ENCODE measurements at regions not wholly inside any gene's neighbourhood (a gene's known extent, or its start where the extent isn't known, plus 50 kb on each side); places are given as distances from the start of the nearest gene placed in this dataset.

DNA sequence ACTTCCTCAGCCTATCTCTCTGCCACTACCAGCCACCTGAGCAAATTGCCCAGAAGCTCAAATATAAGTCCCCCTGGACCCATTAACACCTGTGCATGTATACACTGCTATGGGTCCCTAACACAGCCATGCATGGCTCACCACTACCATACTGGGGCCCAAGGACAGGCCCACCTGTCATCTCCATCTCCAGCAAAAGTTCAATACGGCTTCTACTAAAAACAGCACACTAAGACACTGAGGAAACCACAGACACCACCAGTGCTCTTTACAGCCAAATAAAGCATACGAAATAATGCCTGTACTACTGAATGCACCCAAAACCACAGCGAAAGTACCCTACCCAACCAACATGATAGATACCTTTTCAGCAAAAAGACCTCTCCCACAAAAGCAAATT lies 85.6 kb upstream of the GHR start:
- TF ChIP-seq, protein P1, sequence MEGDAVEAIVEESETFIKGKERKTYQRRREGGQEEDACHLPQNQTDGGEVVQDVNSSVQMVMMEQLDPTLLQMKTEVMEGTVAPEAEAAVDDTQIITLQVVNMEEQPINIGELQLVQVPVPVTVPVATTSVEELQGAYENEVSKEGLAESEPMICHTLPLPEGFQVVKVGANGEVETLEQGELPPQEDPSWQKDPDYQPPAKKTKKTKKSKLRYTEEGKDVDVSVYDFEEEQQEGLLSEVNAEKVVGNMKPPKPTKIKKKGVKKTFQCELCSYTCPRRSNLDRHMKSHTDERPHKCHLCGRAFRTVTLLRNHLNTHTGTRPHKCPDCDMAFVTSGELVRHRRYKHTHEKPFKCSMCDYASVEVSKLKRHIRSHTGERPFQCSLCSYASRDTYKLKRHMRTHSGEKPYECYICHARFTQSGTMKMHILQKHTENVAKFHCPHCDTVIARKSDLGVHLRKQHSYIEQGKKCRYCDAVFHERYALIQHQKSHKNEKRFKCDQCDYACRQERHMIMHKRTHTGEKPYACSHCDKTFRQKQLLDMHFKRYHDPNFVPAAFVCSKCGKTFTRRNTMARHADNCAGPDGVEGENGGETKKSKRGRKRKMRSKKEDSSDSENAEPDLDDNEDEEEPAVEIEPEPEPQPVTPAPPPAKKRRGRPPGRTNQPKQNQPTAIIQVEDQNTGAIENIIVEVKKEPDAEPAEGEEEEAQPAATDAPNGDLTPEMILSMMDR (IDR thresholded peaks at IDR 0.05): no peak
- no peak for TF ChIP-seq ZFX (IDR thresholded peaks at IDR 0.05; ENCODE audit: borderline replicate concordance)
